Stimulated activated CD4-positive, alpha-beta T cell treated with anti-CD3 and anti-CD28 coated beads, Interleukin-4, amount 100 ng/mL, for 48 hours (primary cell): ENCODE measurements at regions not wholly inside any gene's neighbourhood (a gene's known extent, or its start where the extent isn't known, plus 50 kb on each side); places are given as distances from the start of the nearest gene placed in this dataset.

Experiments used
- DNase-seq, 2 donors: peaks; one replicate each; pipeline ENCODE4 v3.0.0-alpha.2; 2020; ENCODE audit warnings: low read depth in 2 of 2

DNA sequence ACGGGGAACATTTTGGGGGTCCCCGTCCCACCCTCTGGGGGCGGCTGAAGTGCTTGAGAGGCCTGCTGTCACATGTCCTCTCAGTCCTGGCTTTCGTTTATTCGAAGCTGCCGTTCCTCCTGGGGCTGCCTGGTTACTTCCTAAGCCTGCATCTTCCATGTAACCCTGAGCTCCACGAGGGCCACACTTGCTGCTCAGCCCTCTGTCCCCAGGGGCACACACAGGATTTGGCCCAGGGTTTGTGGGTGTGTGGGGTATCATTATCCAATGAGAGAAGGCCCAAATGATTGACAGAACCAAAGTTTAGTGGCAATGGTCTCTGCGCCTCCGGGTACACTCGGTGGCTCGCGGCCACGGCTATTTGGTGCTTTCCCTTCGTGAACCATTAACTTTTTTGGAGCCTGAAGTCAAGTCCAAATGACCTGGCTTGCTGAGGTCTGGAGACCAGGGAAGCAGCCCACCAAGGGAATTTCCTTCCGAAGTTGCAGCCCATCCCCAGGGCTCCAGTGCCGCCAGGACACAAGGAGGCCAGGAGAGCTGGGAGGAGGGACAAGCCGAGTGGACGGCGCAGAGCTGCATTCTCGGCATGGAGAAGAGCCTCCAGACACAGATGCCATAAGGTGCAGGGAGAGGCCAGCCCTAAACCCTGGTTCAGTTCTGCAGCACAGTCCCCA is 131.4 kb upstream of the FOXF1 start:
- no peak for DNase-seq

GRCh38 chr16:86379505-86379846 is 130.9 kb upstream of the FOXF1 start:
- no peak for DNase-seq

DNA sequence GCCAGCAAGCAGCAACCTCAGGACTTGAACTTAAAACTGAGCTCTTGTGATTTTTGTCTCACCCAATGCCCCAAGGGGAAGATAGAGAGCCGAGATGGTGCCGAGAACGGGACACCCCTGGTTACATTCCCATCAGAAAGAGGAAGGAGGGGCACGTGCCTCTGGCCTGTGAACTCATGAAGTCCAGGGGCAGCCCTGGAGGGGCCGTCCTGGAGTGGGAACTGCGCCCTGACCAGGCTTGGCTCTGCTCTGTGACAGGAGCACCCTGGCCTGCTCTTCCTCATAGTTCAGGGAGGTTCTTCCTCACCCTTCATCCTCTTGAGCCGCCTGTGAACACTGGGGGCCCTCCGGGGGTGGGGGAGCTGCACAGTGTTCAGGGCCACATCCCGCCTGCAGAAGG is 130.3 kb upstream of the FOXF1 start:
- DNase-seq, result no peak

- DNase-seq, result no peak
Observed at GRCh38 chr16:86381491-86381890, 128.8 kb upstream of the FOXF1 start.

DNA sequence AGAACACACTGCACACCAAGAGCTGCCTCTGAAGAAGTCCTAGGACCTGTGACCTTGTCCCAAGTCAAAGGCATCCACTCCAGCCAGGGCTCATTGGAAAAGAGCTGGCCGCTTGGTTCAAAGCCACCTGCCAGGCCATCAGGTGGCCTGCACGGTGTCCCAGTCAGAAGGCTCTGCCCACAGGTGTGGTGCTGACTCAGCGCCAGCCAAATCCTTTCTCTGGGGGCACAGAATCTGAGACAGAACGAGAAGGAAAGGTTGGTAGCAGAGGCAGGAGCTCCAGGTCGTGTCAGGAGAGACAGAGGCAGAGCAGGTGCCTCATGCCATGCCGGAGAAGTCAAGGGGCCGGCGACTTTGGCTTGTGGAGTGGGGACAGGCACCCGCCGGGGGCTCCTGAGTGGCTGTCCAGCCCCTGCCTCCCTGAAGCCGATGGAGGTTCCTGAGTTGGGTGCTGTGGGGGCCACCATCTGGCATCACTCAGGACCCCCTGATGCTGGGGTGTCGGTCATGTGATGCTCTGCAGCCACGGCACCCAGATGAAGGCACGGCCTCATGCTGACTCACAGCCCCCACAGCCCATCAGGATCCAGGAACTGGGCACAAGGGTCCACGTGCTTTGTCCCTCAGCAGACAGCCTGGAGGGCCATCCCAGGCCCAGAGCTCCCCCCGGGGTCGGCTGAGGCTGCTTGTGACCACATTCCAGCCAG is 128.1 kb upstream of the FOXF1 start:
- DNase-seq, result no peak

DNA sequence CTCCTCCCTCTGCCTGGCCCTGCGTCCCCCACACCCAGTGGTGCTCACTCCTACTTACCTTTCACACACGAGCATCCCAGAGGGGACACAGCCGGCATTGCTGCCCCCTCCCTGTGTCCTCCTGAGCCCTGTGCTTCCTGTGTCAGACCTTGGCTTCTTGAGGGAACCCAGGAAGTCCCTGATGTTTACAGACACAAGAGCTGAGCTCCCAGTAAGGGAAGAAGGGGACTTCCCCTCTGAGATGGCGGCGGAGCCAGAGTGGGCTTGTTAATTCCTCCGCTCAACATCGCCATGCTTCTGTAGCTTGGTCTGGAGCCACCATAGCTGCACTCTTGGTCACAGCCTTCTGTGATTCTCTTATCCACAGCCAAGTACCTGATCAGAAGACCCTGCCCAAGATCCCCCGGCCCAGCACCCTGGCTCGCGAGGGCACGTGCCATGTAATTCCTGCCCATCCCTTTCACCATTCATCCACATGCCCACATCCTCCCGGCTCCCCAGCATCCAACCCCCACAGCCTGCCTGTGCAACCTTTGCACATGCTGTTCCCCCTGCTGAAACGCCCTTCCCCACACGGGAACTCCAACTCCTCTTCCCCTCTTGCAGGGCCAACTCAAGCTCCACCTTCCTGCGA is 127.4 kb upstream of the FOXF1 start:
- DNase-seq, result no peak

GRCh38 chr16:86383488-86384262 is 126.7 kb upstream of the FOXF1 start:
- no peak for DNase-seq

DNA sequence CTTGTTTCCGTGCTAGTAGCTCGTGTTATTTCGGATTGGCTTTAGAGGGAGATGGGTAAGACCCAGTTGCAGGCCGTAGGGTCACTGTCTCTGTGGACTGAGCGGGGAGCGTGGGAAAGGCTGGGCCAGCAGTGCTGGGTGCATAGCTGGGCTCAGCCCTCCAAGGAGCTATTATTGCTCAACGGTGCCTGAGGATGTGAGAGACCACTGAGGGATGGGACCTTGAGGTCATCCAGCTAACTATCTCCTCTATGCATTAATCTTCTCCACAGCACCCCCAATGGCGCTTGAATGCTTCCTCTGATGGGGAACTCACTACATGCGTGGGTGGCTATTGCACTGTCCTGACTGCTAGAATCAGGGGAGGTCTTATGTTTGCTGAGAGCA is 126.1 kb upstream of the FOXF1 start:
- DNase-seq, result no peak

GRCh38 chr16:86384980-86385379 is 125.3 kb upstream of the FOXF1 start:
- no peak for DNase-seq

DNA sequence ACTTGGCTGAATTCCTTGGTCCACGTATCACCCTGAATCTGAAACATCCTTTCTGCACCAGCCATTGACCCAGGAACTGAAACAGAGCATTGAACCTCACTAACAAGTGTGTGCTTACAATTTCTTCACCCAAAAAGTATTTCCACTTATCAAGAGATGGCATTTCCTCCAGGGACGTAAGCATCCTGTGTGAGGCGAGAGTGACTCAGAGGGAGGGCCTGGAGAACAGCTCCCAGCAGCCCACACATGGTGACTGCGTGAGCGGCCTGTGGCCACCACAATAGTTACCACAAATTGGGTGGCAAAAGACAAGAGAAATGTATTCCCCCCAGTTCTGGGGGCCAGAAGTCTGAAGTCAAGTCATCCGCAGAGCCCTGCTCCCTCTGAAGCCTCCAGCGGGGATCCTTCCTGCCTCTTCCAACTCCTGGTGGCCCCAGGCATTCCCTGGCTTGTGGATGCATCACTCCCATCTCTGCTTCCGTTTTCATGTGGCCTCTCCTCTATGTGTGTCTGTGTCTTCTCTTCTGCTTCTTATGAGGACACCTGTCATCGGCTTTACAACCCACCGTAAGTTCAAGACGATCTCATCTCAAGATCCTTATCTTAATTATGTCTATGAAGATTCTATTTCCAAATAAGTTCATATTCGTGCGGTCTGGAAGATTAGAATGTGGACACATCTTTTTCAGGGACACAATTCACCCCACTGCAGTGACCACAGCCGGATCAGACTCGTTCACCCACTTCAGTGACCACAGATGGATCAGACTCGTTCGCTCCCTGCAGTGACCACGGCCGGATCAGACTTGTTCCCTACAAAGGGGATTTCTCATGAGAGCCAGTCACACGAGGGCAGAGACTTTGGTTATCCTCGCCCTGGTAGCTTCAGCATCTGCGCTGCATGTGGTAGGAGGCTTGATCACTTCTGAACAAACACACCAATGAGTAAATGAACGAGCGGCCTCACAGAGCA is 122.6 kb upstream of the FOXF1 start:
- no peak for DNase-seq

DNA sequence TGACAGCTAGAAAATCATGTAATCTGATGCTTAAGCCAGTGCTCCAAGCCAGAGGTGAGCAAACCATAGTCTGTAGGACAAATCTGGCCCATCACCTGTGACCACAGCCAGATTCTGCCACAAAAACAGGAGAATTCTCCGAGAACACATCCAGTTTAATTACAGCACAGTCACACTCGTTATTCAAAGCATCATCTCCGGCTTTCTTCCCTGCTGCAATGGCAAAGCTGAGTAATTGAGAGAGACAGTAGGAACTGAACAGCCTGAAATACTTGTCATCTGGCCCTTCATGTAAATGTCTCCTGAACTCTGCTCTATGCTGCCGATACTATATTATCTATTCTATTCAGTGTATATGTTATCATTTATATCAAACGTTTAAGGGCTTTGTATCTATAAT is 121.4 kb upstream of the FOXF1 start:
- no peak for DNase-seq

DNA sequence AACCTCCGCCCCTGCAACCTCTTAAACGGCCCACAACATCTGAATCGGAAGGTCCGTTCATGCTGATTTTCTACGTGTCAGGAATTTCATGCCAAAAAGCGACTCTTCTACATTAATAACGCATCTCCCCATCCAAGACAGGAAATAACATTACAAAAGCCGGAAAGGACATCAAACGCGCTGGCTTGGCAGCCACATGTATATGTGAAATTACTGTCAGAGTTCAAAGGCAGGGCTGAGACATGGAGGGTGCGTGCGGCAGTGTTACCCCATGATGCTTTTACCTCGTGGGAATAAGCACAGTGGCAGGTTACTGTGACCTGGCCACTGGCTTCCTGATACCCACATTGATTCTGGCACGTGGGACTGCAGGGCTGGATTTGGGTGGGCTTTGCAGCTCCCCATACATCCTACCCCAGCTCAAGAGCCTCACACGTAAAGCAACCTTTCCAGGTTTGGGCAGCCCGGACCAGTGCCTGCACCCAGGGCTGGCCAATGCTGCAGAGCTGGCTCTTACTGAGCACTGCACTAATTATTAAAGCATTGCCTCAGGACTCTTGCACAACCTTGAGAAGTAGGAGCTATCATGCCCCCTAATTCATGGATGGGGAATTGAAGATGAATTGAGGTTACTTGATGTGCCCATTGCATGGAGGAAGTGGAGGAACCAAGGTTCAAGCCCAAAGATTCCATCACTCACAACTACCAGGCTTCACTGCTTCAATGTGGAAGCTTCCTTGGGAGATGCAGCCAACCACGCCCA is 120.6 kb upstream of the FOXF1 start:
- no peak for DNase-seq

GRCh38 chr16:86390335-86390734 is 120.0 kb upstream of the FOXF1 start:
- no peak for DNase-seq

GRCh38 chr16:86391486-86391885 is 118.8 kb upstream of the FOXF1 start:
- no peak for DNase-seq

DNA sequence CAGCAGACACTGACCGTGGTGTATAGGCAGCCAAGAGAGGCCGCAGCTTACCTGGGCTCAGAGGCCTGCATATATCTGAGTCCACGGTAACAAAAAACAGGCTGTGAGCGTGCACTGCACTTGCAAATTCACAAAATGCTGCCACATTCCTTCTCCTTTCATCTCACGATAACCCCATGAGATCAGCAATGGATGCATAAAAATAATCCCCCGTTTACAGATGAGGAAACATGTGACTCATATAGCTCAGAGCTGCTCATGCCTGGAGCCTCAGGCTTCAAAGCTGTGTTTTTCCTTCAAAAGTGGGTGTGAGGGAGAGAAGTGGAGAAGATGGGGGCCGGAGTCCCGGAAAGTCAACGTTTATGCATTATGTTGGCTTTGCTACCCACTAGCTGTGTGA is 118.3 kb upstream of the FOXF1 start:
- no peak for DNase-seq

DNA sequence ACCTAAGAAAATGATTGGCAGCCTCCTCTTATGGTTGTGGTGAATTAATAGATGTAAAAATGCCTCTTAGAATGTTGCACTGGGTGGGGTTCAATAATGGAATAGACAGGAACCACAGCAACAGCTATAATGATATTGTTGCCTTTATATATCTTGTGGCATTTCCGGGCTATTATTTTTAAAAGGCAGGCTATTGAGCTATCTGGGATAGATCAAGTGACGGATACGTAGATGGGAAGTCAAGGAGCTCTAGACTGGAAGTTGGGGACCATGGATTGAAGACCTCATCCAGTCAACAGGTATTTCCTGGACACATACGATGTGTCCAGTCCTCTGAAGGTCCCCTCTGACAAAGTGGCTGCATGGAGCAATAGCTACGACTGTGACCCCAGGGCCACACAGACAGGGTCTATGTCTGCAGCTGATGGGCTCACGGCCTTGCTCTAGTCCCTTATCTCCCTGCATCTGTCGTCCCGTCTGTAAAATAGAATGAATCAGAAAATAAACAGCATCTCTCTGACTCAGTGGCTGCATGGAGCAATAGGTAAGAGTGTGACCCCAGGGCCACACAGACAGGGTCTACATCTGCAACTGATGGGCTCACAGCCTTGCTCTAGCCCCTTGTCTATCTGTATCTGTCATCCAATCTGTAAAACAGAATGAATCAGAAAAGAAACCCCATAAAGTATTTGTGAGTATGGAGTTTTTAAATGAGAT is 117.7 kb upstream of the FOXF1 start:
- no peak for DNase-seq

GRCh38 chr16:86393907-86394626 is 116.3 kb upstream of the FOXF1 start:
- DNase-seq, result no peak

GRCh38 chr16:86395477-86395876 is 114.8 kb upstream of the FOXF1 start:
- DNase-seq, result no peak

GRCh38 chr16:86396422-86396821 is 113.9 kb upstream of the FOXF1 start:
- no peak for DNase-seq
